BE2C (cell line): ENCODE measurements at regions not wholly inside any gene's neighbourhood (a gene's known extent, or its start where the extent isn't known, plus 50 kb on each side); places are given as distances from the start of the nearest gene placed in this dataset.

Experiments
- DNase-seq: peaks from one replicate; pipeline ENCODE4 v3.0.0-alpha.2; 2020
- H3K27me3 ChIP-seq: fragments of 250-450 bp; sonication (Bioruptor Pico); 2 replicates; pipeline ENCODE4 v1.5.1; 2020; ENCODE audit warnings: mild to moderate bottlenecking
- H3K36me3 ChIP-seq: fragments of 250-450 bp; sonication (Bioruptor Pico); 2 replicates; pipeline ENCODE4 v1.5.1; 2020; ENCODE audit warnings: mild to moderate bottlenecking
- H3K4me1 ChIP-seq: fragments of 250-450 bp; sonication (Bioruptor Pico); 2 replicates; pipeline ENCODE4 v1.5.1; 2020
- H3K4me3 ChIP-seq: 2 replicates; pipeline ENCODE4 v1.5.1; 2011; ENCODE audit warnings: low read depth, low read length
- H3K9me3 ChIP-seq: fragments of 250-450 bp; sonication (Bioruptor Pico); 2 replicates; pipeline ENCODE4 v1.5.1; 2020
- CTCF ChIP-seq: IDR thresholded peaks from 2 replicates; pipeline ENCODE4 v1.5.1; 2012; ENCODE audit warnings: mild to moderate bottlenecking, low read depth, low read length

- no peak for TF ChIP-seq CTCF
- DNase-seq: peak; percentile 84
These were observed 77.6 kb upstream of the SEMA6A start for GRCh38 chr5:116652196-116652729.

GRCh38 chr5:116651653-116652052 is 77.0 kb upstream of the SEMA6A start:
- Histone ChIP-seq H3K4me1 (peaks cover 6% of the 10 kb centered on the region; the same call in 1 of the 2 replicates), H3K4me3 (no peak overlapping the region), H3K9me3 (no peaks in the 10 kb centered on the region), H3K27me3 (no peaks in the 10 kb centered on the region), H3K36me3 (no peaks in the 10 kb centered on the region)
- no peak for TF ChIP-seq CTCF
- DNase-seq: no peak

More at GRCh38 chr5:116652196-116652729, 77.6 kb upstream of the SEMA6A start:
- H3K4me1 ChIP-seq: peaks cover 6% of the 10 kb centered on the region; the same call in 1 of the 2 replicates
- H3K9me3 ChIP-seq: no peaks in the 10 kb centered on the region
- H3K36me3 ChIP-seq: no peaks in the 10 kb centered on the region
- no peaks in the 10 kb centered on the region for H3K27me3 ChIP-seq
- H3K4me3 ChIP-seq: peak overlapping the region; percentile 10

- peaks cover 6% of the 10 kb centered on the region; the same call in 1 of the 2 replicates for H3K4me1 ChIP-seq
These were observed 76.3 kb upstream of the SEMA6A start for GRCh38 chr5:116650964-116651363.

GRCh38 chr5:116650544-116650943 is 75.9 kb upstream of the SEMA6A start:
- DNase-seq: no peak
- H3K27me3 ChIP-seq: no peaks in the 10 kb centered on the region
- no peaks in the 10 kb centered on the region for H3K9me3 ChIP-seq
- no peak for TF ChIP-seq CTCF
- H3K4me1 ChIP-seq: peaks cover 6% of the 10 kb centered on the region; the same call in 1 of the 2 replicates
- H3K4me3 ChIP-seq: no peak overlapping the region
- H3K36me3 ChIP-seq: no peaks in the 10 kb centered on the region

More at GRCh38 chr5:116650964-116651363, 76.3 kb upstream of the SEMA6A start:
- no peak overlapping the region for H3K4me3 ChIP-seq
- H3K36me3 ChIP-seq: no peaks in the 10 kb centered on the region
- H3K9me3 ChIP-seq: no peaks in the 10 kb centered on the region
- no peaks in the 10 kb centered on the region for H3K27me3 ChIP-seq
- DNase-seq: no peak
- no peak for TF ChIP-seq CTCF

GRCh38 chr5:116646611-116647289 is 72.1 kb upstream of the SEMA6A start:
- TF ChIP-seq CTCF: no peak
- DNase-seq: no peak
- H3K9me3 ChIP-seq: no peaks in the 10 kb centered on the region

GRCh38 chr5:116645627-116646026 is 71.0 kb upstream of the SEMA6A start:
- Histone ChIP-seq H3K9me3 (no peaks in the 10 kb centered on the region), H3K4me1 (no peaks in the 10 kb centered on the region), H3K4me3 (no peak overlapping the region), H3K27me3 (no peaks in the 10 kb centered on the region), H3K36me3 (no peaks in the 10 kb centered on the region)
- no peak for TF ChIP-seq CTCF
- no peak for DNase-seq

More at GRCh38 chr5:116646611-116647289, 72.1 kb upstream of the SEMA6A start:
- no peaks in the 10 kb centered on the region for H3K27me3 ChIP-seq
- no peak overlapping the region for H3K4me3 ChIP-seq
- H3K36me3 ChIP-seq: no peaks in the 10 kb centered on the region
- H3K4me1 ChIP-seq: no peaks in the 10 kb centered on the region
